ENCODE measurements at regions not wholly inside any gene's neighbourhood (a gene's known extent, or its start where the extent isn't known, plus 50 kb on each side); places are given as distances from the start of the nearest gene placed in this dataset.

DNA sequence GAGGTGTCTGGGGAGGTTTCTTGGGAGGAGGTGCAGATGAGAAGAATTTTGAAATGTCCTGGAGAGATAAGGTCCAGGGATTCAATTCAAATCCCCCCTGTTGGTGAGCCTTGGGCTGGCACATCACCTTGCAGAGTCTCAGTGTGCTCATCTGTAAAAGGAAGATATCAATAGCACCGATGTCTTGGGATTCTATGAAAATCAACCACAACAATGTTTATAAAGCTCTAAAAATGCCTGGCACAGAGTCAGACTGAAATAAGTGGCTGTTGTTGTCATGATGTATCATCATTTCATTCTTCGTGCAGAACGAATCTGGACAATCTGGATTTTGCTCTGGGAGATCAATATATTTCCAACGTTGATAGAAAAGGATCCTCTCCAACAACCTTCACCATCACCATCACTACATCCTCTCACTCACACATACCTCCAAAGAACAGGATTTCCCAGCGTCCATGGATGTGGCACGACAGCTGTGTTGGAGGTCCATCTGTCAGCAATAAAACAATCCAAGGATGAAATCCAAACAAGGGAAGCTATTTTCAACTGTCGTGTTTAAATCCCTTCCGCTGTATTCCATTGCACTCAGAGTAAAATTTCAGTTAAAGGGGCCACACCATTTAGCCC, 393.7 kb upstream of the DYNLRB2 start:
- no peak for ATAC-seq
- TF ChIP-seq, protein P1, sequence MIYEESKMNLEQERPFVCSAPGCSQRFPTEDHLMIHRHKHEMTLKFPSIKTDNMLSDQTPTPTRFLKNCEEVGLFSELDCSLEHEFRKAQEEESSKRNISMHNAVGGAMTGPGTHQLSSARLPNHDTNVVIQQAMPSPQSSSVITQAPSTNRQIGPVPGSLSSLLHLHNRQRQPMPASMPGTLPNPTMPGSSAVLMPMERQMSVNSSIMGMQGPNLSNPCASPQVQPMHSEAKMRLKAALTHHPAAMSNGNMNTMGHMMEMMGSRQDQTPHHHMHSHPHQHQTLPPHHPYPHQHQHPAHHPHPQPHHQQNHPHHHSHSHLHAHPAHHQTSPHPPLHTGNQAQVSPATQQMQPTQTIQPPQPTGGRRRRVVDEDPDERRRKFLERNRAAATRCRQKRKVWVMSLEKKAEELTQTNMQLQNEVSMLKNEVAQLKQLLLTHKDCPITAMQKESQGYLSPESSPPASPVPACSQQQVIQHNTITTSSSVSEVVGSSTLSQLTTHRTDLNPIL (CRISPR knock-in tag; IDR thresholded peaks at IDR 0.05; ENCODE audit: low read depth) = no peak
- no peak for TF ChIP-seq ZNF565 (CRISPR knock-in tag; conservative IDR thresholded peaks at IDR 0.05; ENCODE audit: low read depth)
- TF ChIP-seq ISL1 (CRISPR knock-in tag; IDR thresholded peaks at IDR 0.05) = no peak
- TF ChIP-seq BACH2 (CRISPR knock-in tag; IDR thresholded peaks at IDR 0.05; ENCODE audit: borderline replicate concordance) = no peak

DNA sequence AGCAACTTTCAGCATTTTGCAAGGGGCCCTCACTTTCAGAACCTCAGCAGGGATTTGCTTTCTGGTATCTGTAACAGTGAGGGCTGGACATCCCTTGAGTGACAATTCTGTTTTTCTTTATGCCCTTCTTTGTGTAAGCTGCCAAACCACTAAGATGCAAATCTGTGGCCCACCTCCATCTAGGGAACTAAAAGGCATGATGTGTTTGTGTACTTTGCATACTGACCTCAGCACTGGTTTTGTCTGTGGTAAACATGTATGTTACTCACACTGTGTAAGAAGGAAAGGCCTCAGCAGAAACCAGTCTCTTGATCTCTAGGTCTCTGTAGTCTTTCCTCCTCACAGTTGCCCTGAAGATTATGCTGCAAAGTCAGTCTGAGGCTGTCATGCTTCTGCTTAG, 396.6 kb upstream of the DYNLRB2 start:
- ATAC-seq = no peak
- no peak for TF ChIP-seq GLIS3 (CRISPR knock-in tag; IDR thresholded peaks at IDR 0.05)
- no peak for TF ChIP-seq ZNF70 (CRISPR knock-in tag; IDR thresholded peaks at IDR 0.05)
- no peak for TF ChIP-seq ZFP30 (CRISPR knock-in tag; IDR thresholded peaks at IDR 0.05)
- TF ChIP-seq ISL1 (CRISPR knock-in tag; IDR thresholded peaks at IDR 0.05) = no peak
- no peak for TF ChIP-seq TCF4 (CRISPR knock-in tag; IDR thresholded peaks at IDR 0.05; ENCODE audit: borderline replicate concordance)
- TF ChIP-seq, protein P2, sequence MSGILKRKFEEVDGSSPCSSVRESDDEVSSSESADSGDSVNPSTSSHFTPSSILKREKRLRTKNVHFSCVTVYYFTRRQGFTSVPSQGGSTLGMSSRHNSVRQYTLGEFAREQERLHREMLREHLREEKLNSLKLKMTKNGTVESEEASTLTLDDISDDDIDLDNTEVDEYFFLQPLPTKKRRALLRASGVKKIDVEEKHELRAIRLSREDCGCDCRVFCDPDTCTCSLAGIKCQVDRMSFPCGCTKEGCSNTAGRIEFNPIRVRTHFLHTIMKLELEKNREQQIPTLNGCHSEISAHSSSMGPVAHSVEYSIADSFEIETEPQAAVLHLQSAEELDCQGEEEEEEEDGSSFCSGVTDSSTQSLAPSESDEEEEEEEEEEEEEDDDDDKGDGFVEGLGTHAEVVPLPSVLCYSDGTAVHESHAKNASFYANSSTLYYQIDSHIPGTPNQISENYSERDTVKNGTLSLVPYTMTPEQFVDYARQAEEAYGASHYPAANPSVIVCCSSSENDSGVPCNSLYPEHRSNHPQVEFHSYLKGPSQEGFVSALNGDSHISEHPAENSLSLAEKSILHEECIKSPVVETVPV (CRISPR knock-in tag; IDR thresholded peaks at IDR 0.05) = no peak
- TF ChIP-seq TOX (CRISPR knock-in tag; IDR thresholded peaks at IDR 0.05; ENCODE audit: borderline replicate concordance) = no peak
- TF ChIP-seq SNAI2 (CRISPR knock-in tag; IDR thresholded peaks at IDR 0.05) = no peak
- TF ChIP-seq, protein P3, sequence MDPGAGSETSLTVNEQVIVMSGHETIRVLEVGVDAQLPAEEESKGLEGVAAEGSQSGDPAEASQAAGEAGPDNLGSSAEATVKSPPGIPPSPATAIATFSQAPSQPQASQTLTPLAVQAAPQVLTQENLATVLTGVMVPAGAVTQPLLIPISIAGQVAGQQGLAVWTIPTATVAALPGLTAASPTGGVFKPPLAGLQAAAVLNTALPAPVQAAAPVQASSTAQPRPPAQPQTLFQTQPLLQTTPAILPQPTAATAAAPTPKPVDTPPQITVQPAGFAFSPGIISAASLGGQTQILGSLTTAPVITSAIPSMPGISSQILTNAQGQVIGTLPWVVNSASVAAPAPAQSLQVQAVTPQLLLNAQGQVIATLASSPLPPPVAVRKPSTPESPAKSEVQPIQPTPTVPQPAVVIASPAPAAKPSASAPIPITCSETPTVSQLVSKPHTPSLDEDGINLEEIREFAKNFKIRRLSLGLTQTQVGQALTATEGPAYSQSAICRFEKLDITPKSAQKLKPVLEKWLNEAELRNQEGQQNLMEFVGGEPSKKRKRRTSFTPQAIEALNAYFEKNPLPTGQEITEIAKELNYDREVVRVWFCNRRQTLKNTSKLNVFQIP (CRISPR knock-in tag; IDR thresholded peaks at IDR 0.05; ENCODE audit: borderline replicate concordance, low read depth) = no peak
- TF ChIP-seq OSR1 (CRISPR knock-in tag; IDR thresholded peaks at IDR 0.05) = no peak
- no peak for TF ChIP-seq ZNF8 (CRISPR knock-in tag; IDR thresholded peaks at IDR 0.05)
- no peak for TF ChIP-seq ARNTL (CRISPR knock-in tag; IDR thresholded peaks at IDR 0.05; ENCODE audit: borderline replicate concordance, low read depth)
- no peak for TF ChIP-seq RARB (CRISPR knock-in tag; IDR thresholded peaks at IDR 0.05)
- TF ChIP-seq, protein P4, sequence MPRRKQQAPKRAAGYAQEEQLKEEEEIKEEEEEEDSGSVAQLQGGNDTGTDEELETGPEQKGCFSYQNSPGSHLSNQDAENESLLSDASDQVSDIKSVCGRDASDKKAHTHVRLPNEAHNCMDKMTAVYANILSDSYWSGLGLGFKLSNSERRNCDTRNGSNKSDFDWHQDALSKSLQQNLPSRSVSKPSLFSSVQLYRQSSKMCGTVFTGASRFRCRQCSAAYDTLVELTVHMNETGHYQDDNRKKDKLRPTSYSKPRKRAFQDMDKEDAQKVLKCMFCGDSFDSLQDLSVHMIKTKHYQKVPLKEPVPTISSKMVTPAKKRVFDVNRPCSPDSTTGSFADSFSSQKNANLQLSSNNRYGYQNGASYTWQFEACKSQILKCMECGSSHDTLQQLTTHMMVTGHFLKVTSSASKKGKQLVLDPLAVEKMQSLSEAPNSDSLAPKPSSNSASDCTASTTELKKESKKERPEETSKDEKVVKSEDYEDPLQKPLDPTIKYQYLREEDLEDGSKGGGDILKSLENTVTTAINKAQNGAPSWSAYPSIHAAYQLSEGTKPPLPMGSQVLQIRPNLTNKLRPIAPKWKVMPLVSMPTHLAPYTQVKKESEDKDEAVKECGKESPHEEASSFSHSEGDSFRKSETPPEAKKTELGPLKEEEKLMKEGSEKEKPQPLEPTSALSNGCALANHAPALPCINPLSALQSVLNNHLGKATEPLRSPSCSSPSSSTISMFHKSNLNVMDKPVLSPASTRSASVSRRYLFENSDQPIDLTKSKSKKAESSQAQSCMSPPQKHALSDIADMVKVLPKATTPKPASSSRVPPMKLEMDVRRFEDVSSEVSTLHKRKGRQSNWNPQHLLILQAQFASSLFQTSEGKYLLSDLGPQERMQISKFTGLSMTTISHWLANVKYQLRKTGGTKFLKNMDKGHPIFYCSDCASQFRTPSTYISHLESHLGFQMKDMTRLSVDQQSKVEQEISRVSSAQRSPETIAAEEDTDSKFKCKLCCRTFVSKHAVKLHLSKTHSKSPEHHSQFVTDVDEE (CRISPR knock-in tag; IDR thresholded peaks at IDR 0.05) = no peak
- TF ChIP-seq, protein P1 (CRISPR knock-in tag; IDR thresholded peaks at IDR 0.05; ENCODE audit: low read depth) = no peak
- TF ChIP-seq ESRRG (CRISPR knock-in tag; IDR thresholded peaks at IDR 0.05) = no peak

DNA sequence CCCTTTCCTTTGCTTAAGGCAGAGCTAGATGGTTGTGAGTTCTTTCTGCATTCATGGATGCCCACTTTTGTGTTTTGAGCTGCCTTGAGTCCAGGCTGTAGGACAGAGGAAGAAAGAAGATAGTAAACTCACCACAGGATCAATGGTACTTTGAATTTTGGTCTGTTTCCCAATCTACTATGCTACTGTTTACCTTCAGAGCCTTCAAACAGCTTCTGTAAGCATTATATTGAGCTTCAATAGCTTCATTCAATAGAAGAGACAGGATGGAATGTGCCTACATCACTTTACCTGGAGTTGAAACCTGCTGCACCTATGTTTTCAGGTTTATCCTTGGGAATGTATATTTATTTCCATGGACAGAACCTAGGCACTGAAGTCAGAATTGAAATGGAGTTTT, 397.9 kb upstream of the DYNLRB2 start:
- ATAC-seq = no peak
- TF ChIP-seq, protein P3 (CRISPR knock-in tag; IDR thresholded peaks at IDR 0.05; ENCODE audit: borderline replicate concordance, low read depth) = no peak
- TF ChIP-seq ZNF70 (CRISPR knock-in tag; IDR thresholded peaks at IDR 0.05) (no peak), TOX (CRISPR knock-in tag; IDR thresholded peaks at IDR 0.05; ENCODE audit: borderline replicate concordance) (no peak), BACH2 (CRISPR knock-in tag; IDR thresholded peaks at IDR 0.05; ENCODE audit: borderline replicate concordance) (no peak), TCF4 (CRISPR knock-in tag; IDR thresholded peaks at IDR 0.05; ENCODE audit: borderline replicate concordance) (no peak), SNAI2 (CRISPR knock-in tag; IDR thresholded peaks at IDR 0.05) (no peak), CSDC2 (CRISPR knock-in tag; IDR thresholded peaks at IDR 0.05) (no peak)
- TF ChIP-seq, protein P1 (CRISPR knock-in tag; IDR thresholded peaks at IDR 0.05; ENCODE audit: low read depth) = no peak
